G401 (cell line): ENCODE measurements at regions not wholly inside any gene's neighbourhood (a gene's known extent, or its start where the extent isn't known, plus 50 kb on each side); places are given as distances from the start of the nearest gene placed in this dataset.

Experiments used
- DNase-seq: peaks from one replicate; pipeline ENCODE4 v3.0.0-alpha.2; 2015; ENCODE audit warnings: low spot score
- in situ Hi-C: cut with HindIII; loops from 2 replicates; pipeline ENCODE4 v1.10.0; 2016; ENCODE audit warnings: low sequenced_read_pairs, mixed read lengths

DNA sequence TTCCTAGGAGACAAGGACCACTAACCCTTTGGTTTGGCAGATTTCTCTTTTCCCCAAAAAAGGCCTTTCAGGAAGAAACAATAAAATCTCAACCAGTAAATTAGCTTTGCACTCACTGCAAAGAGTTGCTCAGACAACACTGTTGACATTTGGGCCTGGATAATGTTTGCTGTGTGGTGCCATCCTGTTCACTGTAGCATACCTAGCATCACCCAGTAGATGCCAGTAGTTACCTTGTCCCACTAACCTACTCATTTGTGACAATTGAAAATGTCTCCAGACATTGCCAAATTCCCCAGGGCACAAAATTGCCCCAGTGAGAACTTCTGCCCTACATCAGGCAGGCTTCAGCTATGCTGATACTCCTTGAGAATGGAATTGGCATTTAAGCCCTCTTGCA is 177.0 kb upstream of the ERCC4 start:
- no peak for DNase-seq
- in situ Hi-C loops: no loop called here

DNA sequence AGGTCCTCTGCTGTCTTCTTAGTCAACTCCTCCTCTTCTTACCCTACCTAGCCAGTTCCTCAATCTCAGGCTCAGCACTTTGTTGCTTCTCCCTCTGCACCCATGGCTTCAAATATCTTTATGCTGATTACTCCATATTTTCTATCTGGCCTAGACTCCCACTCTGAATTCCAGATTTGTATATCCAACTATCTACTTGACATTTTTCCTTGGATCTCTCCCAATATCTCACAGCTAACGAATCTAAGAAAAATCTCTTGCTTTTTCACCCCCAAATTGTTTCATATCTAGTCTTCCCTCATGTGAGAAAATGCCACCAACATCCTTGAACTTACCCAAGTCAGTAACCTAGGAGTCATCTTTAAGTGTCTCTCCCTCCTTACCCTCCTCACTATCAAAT is 176.4 kb upstream of the ERCC4 start:
- DNase-seq: no peak
- in situ Hi-C loops: no loop called here

DNA sequence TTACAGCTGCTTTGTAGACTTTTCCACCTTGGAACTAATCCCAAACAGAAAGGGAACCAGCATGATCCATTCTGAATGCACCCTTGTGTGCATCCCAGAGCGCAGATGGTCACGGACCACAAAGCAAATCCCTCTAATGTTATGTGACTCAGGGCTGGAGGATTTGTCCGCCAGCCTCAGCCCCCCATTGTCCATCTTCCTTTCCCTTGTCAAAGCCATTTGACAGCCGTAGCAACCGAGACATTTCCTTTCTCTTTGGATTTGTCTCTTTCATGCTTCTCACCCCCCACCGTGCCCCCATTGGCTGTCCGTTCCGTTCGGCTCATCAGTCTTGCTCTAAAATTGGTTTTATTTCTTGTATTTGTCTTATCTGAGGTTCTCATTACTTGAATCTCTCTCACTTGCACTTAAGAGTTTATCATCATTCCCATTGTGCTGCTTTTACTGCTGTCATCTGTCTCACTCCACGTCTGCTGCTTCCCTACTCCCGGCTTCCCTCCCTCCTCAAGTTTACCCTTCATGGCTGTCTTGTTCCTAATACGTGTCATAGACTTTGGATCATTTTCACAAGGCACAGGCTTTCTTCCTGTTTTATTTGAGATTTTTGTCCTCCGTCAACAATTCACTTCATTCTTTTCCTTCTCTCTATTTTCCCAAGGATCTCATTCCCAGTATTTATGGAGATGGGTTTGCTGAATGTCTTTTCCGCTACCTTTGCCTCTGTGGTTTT is 163.4 kb upstream of the ERCC4 start:
- in situ Hi-C loops: no loop called here
- no peak for DNase-seq

DNA sequence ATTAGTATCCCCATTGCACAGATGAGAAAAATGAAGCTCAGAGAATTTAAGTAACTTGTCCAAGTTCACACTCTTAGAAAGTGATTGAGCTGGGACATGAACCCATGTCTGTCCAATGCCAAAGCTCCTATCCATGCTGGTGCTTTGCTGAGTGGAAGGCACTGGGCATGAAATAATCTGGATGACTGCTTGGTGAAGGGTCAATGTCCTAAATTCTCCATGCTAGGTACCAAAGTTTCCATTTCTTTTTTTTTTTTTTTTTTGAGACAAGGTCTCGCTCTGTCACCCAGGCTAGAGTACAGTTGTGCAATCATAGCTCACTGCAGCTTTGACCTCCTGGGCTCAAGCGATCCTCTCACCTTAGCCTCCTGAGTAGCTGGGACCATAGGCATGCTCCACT is 153.6 kb upstream of the ERCC4 start:
- DNase-seq: no peak
- in situ Hi-C loops: no loop called here

DNA sequence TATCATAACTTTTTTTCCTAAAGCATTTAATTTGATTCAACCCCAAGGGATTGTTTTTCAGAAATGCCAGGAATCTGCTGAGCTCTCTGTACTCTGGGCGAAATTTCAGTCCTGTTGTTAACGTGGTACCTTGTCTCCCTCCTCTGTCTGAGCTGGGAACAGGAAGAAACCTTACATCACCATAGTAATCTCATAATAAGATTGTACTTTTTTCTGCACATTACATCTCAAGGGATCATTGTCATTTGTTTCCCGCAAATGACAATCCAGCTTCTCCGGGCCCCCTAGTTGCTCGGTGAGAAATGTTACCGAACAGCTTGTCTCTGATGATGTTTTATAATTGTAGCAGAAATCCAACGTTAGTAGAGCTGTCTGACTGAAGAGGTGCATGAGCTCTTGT is 152.7 kb upstream of the ERCC4 start:
- DNase-seq: peak; percentile 0
- in situ Hi-C loops: no loop called here

DNA sequence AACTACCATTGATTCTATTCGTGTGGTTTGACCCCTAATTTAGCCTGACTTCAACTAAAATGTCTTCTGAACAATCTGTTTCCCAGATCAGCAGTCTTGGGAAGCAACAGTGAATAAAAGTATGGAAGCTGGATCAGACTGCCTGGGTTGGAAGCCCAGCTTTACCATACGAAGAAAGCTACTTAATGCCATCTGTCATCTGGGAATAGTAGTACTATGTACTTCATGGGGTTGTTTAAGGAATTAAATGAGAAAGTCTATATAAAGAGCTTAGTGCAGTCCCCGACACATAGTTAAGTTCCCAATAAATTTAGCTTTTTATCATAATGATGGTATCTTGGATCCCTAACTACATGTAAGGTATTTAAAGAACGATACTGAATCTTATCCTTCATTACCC is 151.5 kb upstream of the ERCC4 start:
- no peak for DNase-seq
- in situ Hi-C loops: no loop called here

DNA sequence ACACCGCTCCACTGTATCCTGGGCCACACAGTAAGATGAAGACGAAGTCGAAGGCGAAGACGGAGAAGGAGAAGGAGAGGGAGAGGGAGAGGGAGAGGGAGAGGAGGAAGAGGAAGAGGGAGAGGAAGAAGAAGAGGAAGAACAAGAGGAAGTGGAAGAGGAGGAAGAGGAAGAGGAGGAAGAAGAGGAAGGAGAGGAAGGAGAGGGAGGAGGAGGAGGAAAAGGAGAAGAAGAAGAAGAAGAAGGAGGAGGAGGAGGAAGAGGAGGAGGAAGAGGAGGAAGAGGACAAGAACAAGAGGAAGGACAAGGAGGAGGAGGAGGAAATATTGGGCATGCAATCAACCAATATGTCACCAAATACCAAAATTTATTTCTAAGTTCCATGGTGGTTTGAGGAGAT is 149.5 kb upstream of the ERCC4 start:
- DNase-seq: no peak
- in situ Hi-C loops: no loop called here

DNA sequence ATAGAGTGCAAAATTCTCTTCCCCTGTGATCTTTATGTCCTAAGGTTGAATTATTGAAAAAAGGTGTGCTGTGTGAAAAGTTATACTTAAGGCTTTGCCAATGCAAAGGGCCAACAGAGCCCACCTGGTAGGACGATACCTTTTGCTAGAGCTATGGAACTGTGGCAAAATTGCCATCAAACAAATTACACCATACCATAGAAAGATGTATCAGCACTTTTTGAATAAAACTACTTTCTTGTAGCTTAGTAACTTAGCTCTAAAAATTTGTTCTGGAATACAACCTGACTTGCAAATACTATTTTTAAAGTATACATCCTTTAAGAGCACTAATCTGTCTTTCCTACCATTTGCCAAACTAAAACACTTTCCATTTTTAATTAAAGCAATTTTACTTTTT is 147.2 kb upstream of the ERCC4 start:
- in situ Hi-C loops: no loop called here
- DNase-seq: no peak

DNA sequence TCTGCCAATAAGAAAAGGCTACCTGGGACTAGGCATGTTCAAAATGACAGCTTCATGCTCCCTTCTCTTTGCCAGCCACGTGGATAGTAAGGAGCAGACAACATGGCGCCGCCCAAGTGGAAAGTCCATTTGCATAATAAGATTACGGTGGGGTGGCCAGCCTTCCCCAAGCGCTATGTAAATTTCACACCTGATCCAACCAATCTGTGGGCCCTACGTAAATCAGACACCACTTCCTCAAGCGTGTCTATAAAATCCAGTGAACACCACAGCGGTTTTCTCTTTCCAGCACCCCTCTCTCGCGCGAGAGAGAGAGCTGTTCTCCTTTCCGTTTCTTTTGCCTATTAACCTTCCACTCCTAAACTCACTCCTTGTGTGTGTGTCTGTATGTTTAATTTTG is 140.3 kb upstream of the ERCC4 start:
- no peak for DNase-seq
- in situ Hi-C loops: no loop called here

DNA sequence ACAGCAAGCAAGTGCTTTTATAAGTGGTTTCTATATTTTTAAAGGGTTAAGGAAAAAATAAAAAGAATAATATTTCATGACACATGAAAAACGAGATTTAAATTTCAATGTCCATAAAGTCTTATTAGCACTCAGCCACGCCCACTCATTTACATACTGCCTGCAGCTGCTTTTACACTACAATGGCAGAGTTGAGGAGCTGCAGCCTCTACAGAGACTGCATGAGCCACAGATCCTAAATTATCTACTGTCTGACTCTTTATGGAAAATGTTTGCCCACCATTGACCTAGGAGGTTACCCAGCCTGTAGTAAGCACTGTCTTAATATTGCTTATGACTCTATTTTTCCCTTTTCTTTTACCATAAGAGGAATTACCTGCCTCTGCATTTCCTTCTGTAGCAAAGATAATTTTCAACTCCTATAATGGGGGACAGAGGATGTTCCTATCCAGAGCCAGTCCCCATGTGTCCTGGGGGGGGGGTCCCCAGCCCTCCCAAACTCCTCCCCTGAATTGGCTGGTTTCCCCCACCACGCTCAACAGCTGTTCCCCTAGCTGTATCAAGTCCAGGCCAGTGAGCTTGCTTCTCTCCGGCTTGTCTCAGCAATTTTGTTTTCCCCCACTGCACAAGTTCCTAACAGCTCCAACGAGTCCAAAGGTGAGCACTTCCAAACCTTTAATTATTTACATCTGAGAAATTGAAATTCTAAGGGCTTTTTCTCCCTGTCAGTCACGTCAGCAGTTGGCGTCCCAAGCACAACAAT is 139.4 kb upstream of the ERCC4 start:
- in situ Hi-C loops: no loop called here
- DNase-seq: no peak

DNA sequence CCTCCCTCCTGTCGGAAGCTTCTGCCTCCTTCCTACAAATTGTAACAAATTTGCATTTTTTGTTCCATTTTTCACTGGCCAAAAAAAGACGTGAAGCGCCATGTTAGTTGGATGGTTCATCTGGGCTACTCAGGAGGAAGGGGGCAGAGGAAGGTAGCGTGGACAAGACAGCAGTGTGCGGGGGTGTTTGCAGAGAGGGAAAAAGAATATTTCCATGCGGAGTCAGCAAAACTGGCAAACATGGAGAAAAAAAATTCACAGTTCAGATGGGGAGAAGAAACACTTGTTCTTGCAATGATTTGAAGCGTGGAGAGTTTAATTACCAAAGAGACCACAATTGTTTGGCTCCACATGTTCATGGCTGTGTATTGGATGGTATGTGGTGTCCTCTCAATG is 138.8 kb upstream of the ERCC4 start:
- in situ Hi-C loops: no loop called here
- DNase-seq: no peak

DNA sequence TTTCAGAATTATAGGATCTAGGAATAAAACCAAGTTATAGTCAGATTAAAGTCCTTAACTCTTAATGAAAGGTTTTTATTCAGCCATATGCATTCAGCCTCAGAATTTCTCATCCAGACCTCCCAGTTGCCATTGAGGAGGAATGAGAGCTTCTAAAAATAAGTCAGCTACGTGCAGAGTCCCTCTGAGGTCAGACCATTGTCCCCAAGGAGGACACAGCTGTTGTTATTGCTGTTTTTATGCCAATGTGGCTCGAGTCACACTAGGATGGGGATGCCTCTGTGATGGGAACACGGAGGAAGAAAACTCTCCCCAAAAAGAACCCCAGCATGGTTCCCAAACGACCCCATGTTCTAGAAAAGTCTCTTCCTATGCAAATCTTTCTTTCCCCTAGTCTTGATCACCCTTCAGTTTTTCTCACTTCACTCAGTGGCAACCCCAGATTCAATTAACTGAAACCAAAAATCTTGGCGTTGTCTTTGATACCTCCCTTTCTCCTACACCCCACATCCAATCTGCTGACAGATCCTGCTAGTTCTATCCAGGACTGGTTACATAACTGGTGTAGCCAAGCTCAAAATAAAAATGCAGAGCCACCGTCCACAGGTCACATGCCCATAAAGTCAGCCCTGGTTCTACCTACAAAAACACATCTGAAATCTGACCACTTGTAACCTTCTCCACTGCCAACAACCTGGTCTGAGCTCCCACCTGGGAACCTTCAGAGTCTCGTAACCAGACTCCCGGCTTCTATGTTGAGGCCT is 138.2 kb upstream of the ERCC4 start:
- DNase-seq: no peak
- in situ Hi-C loops: no loop called here

DNA sequence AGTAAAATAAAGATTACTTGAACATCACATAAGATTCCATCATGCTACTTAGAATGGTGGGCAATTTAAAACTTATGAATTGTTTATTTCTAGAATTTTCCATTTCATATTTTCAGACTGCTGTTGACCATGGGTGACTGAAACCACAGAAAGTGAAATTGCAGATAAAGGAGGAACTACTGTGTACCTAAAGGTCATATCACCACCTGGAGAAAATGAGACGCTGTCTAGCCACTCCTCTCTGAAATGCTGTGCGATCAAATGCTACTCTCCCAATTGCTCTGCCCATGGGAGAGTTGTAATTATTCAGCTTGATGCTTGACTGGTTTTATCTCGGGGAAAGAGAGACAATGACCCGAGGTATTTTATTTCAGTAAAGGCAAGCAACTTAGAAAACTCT is 128.9 kb upstream of the ERCC4 start:
- in situ Hi-C loops: no loop called here
- DNase-seq: no peak

DNA sequence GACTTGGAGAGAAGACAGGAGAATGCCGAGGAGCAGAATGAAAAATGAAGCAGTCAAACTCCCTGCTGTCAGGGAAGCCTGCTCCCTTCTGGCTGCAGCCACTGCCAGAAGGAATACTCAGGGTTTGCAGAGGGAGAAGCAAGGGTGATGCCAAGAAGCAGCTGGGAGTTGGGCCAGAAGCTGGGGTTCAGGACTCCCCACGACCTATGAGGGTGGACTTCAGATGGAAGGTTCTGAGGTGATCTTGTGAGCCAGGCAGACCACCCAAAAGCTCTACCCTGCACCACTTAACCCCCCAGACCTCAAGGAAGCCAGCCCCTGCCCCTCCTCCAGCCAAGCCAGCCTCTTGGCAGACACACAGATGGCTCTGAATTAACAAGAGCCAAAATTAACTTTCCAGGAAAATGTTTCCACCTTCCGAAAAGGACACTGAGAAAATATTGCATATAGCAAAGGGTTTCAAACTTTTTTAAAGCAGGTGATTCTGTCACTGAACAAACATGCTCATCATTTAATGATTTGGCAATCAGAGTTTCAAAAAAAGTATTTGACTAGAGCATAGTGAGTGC is 126.0 kb upstream of the ERCC4 start:
- peak; percentile 79 for DNase-seq
- in situ Hi-C loops: no loop called here

DNA sequence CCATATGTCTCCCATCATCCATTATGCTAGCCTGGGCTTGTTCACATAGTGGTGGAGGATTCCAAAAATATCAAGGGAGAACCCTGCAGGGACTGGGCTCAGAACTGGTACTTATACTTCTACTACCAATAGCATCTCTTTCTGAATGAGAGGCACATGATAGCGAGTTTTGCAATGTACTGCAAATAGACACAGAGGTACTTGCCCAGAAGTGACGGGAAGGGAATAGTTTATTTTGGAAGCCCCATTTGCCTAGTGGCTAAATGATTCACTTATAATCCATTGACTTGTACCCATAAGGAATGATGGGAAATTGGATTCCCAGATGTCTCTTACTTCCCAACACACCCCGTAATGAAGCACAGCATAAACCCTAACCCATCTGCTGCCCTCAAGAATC is 124.8 kb upstream of the ERCC4 start:
- in situ Hi-C loops: no loop called here

DNA sequence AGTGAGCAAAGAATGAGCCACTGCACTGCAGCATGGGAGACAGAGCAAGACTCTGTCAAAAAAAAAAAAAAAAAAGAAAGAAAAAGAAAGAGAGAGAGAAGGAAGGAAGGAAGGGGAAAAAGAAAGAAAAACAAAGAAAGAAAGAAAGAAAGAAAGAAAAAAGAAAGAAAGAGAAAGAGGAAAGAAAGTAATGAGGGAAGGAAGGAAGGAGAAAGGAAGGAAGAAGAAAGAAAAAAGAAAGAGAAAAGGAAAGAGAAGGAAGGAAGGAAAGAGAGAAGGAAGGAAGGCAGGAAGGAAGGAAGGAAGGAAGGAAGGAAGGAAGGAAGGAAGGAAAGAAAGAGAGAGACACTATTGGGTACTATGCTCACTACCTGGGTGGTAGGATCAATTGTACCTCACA is 122.2 kb upstream of the ERCC4 start:
- no peak for DNase-seq
- in situ Hi-C loops: no loop called here

More for the DNA sequence above, 124.8 kb upstream of the ERCC4 start:
- no peak for DNase-seq

DNA sequence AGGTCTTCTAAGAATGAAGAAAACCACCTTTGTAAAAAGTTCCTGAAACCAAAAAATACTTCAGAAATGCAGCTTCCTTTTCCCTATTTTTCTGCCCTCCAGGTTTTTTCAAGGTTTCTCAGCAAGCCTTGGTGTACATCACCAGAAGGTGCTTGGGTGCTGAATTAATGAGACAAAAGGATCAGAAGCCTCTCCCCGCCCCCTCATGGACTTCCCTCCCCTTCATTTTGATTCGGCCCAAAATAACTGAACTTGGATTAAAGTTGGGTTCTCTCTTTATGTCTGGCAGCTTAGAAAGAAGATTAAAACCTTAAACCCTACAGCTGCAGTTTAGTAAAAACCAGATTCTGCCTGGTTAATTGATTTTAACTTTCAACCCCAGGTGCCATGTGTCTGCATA is 121.7 kb upstream of the ERCC4 start:
- in situ Hi-C loops: no loop called here
- no peak for DNase-seq

DNA sequence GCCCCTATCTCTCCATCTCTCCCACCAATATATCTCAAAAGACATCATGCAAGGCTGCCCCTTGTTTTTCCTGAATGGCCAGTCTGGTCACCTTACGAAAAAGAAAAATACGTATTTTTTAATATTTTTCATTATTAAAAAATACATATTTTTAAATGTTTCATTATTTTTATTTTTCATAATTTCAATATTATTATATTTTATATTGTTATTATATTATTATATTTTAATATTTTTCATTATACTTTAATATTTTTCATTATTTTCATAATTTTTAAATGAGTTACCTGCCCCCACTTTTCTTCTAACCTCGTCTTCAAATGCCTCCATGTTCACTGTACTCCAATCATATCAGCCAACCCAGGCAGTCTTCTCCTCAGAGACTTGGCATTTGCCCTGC is 116.0 kb upstream of the ERCC4 start:
- DNase-seq: no peak
- in situ Hi-C loops: no loop called here

DNA sequence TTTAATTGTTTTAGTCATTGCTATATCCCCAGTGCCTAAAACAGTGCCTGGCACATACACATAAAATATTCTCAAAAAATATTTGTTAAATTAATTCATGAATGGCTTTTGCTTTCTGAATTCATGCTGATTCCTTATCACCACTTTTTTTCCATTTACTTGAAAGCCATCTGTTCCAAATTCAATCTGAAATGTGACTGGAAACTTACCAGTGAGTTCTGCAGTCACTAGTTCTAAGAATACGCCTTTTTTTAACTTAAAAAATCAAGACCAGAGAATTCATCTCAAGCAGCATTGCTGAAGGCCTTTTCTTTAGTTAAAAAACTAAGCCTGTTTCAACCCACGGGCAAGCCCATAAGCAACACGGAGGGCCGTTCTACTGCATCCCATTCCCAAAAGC is 114.0 kb upstream of the ERCC4 start:
- DNase-seq: no peak
- in situ Hi-C loops: no loop called here

DNA sequence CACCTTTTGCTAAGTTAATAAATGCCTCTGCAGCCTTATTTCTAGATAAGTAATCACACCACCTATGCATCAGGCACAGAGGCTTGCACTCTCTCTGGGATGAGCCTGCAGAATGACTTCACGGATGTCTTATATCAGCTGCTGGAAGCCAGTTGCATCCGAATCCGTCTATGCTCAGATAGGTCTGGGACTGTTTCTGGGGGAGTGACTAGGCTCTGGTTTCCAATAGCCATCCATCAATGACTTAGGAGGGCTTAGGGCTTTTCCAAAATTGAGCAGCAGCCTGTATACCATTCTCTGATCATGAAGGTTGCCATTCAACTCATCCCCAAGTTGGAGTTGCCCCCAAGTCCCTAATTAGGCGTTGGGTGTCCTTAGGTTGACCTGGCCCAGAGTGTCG is 113.3 kb upstream of the ERCC4 start:
- in situ Hi-C loops: no loop called here
- no peak for DNase-seq
